ENCODE measurements at regions not wholly inside any gene's neighbourhood (a gene's known extent, or its start where the extent isn't known, plus 50 kb on each side); places are given as distances from the start of the nearest gene placed in this dataset.

- no peak for TF ChIP-seq CTCF (IDR thresholded peaks at IDR 0.05; ENCODE audit: borderline replicate concordance, extremely low read depth, low read length, poor library complexity, severe bottlenecking)
- no peak for TF ChIP-seq EZH2 (IDR thresholded peaks at IDR 0.05; ENCODE audit: borderline replicate concordance, low read depth, low read length, severe bottlenecking)
These were observed 180.6 kb upstream of the GRIA4 start for GRCh38 chr11:105429096-105429910.

Measured in DND-41 (cell line).